Psoas muscle (tissue), 7 donors: ENCODE measurements at regions not wholly inside any gene's neighbourhood (a gene's known extent, or its start where the extent isn't known, plus 50 kb on each side); places are given as distances from the start of the nearest gene placed in this dataset.
"Not testable (repeated sequence)": the region's sequence is repeated elsewhere in the genome, so short reads cannot be mapped to it uniquely, and the experiment has no call there.

Experiments used
- ATAC-seq, 4 donors: fragments of 200-7000 bp; cut with Tn5 transposase; one replicate each; pipeline ENCODE4 v1.9.1; 2020; ENCODE audit warnings: moderate library complexity in 3 of 4, mild to moderate bottlenecking in 2 of 4
- DNase-seq, 2 donors: peaks; one replicate each; pipeline ENCODE4 v3.0.0-alpha.2; 2020
- H3K27ac ChIP-seq: fragments of 200-600 bp; one replicate; pipeline ENCODE4 v1.8.0; 2022
- H3K27me3 ChIP-seq, 3 donors: fragments of 200-600 bp in 1 of 3; one replicate each; pipeline versions ENCODE4 v1.6.1 to v1.8.0; 2013 to 2022; ENCODE audit warnings: low read length in 2 of 3, mild to moderate bottlenecking in 2 of 3, moderate library complexity in 1 of 3; ENCODE audit not compliant: insufficient read depth in 3 of 3
- H3K36me3 ChIP-seq, 2 donors: fragments of 200-600 bp in 1 of 2; one replicate each; pipeline versions ENCODE4 v1.6.1 to v1.8.0; 2013 to 2022; ENCODE audit warnings: low read depth in 1 of 2, mild to moderate bottlenecking in 1 of 2, moderate library complexity in 1 of 2; ENCODE audit not compliant: insufficient read depth in 1 of 2
- H3K4me1 ChIP-seq: fragments of 200-600 bp; one replicate; pipeline ENCODE4 v1.8.0; 2022
- H3K4me3 ChIP-seq: fragments of 200-600 bp; one replicate; pipeline ENCODE4 v1.8.0; 2022; ENCODE audit warnings: mild to moderate bottlenecking
- H3K9me3 ChIP-seq: fragments of 200-600 bp; one replicate; pipeline ENCODE4 v1.8.0; 2022
- WGBS, 3 donors: extraction: QIAGEN DNeasy Blood & Tissue Kit; methylation state at CpG; one replicate each; pipeline versions ENCODE4 v1.1.6 to v1.1.7; 2013; 5-methylcytosine and 5-hydroxymethylcytosine counted together
- intact Hi-C, 2 donors: fragments of 100-400 bp; cut with DNase I; formaldehyde crosslinking; loops; one replicate each; pipeline versions ENCODE4 v1.11.0 to v1.14.2; 2022
- TF ChIP-seq, protein P1 (sequence below): fragments of 200-600 bp; IDR thresholded peaks from one replicate; pipeline ENCODE4 v1.8.0; 2022; ENCODE audit warnings: antibody characterized with exemption
- donor health status: healthy with polysubstance abuse.
- donor health status: DM: no; HTN: no; CAD: no; lungs with moderate emphysema.
- donor health status: Bipolar disorder and iron deficiency.
- donor health status: healthy.
- donor health status: DM: yes; HTN: yes; CAD: no.
- donor health status: DM: no; HTN: no; CAD: no.
- donor health status: DM: yes; HTN: yes; CAD: no.

DNA sequence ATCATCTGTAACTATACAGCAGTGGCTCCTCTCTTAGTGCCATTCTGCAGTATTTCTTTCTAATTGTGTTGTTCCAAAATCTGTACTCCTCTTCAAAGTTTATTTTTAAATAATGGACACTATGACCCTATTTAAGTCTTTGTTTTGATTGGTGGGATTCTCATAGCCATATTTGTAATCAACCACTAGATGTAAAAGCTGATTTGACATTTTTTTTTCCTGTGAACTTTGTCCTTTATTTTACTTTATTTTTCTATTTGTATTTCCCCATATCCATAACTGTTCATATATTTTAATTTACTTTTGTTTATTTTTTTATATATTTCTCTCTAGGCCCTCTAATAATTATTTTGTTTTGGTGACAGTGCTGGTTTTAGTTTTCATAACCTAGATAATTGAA is 544.4 kb downstream of the KCNJ2 start:
- Histone ChIP-seq H3K4me1 (no peaks in the 10 kb centered on the region), H3K4me3 (no peak overlapping the region)

DNA sequence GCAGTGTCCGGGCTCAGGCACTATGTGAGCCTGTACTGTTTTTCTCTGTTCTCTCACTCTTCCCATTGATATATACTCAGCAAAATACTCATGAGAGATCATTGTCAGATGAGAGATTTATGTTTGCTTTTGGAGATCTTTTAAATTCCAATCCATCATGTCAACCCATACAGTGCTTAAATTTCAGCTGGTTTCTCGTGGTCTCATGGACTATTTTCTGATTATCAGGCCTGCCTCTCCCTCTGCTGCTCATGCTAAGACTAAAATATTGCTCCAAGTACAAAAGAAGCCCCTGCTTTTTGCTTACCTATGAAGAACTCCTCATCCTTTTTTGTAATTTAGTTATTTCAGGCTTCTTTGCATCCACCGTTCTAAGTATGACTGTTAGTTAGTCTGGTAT is 547.2 kb downstream of the KCNJ2 start:
- 67 to 70% (median 69%) methylated on average over 3 of the region's 3 CpGs for WGBS, 3 donors
- no peaks in the 10 kb centered on the region for H3K27me3 ChIP-seq
- DNase-seq = no peak
- no peak for ATAC-seq
- H3K9me3 ChIP-seq = no peaks in the 10 kb centered on the region
- H3K36me3 ChIP-seq = no peaks in the 10 kb centered on the region
- TF ChIP-seq, protein P1, sequence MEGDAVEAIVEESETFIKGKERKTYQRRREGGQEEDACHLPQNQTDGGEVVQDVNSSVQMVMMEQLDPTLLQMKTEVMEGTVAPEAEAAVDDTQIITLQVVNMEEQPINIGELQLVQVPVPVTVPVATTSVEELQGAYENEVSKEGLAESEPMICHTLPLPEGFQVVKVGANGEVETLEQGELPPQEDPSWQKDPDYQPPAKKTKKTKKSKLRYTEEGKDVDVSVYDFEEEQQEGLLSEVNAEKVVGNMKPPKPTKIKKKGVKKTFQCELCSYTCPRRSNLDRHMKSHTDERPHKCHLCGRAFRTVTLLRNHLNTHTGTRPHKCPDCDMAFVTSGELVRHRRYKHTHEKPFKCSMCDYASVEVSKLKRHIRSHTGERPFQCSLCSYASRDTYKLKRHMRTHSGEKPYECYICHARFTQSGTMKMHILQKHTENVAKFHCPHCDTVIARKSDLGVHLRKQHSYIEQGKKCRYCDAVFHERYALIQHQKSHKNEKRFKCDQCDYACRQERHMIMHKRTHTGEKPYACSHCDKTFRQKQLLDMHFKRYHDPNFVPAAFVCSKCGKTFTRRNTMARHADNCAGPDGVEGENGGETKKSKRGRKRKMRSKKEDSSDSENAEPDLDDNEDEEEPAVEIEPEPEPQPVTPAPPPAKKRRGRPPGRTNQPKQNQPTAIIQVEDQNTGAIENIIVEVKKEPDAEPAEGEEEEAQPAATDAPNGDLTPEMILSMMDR = no peak
- H3K4me3 ChIP-seq = no peak overlapping the region
- H3K27ac ChIP-seq = no peak overlapping the region
- intact Hi-C loops = no loop called here
- H3K4me1 ChIP-seq = no peaks in the 10 kb centered on the region

More for the DNA sequence above, 544.4 kb downstream of the KCNJ2 start:
- no peaks in the 10 kb centered on the region for H3K9me3 ChIP-seq
- no peaks in the 10 kb centered on the region for H3K36me3 ChIP-seq
- no peak overlapping the region for H3K27ac ChIP-seq
- no peaks in the 10 kb centered on the region for H3K27me3 ChIP-seq
- TF ChIP-seq, protein P1 = no peak
- no peak for ATAC-seq
- intact Hi-C loops = no loop called here
- DNase-seq = no peak

DNA sequence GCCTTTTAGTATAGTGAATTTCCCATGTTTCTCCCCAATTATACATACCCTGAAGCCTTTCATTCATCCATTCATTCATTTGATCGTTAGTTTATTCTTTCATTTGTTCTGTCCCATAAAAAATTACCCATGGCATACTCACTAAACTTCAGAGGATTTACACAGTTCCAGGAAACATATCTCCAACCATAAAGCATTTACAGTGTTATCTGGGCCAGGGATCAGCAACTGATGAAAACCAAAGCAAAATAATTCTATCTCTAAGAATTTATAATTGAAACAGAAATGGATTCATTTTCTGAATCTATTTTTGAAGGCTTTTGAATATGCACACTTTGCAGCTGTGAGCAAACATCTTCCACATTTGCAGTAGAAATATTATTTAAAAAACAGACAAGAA is 547.7 kb downstream of the KCNJ2 start:
- no peak overlapping the region for H3K27ac ChIP-seq
- no peaks in the 10 kb centered on the region for H3K9me3 ChIP-seq
- DNase-seq (no peak), ATAC-seq (no peak)
- TF ChIP-seq, protein P1 = no peak
- H3K36me3 ChIP-seq = no peaks in the 10 kb centered on the region
- no peak overlapping the region for H3K4me3 ChIP-seq
- no peaks in the 10 kb centered on the region for H3K27me3 ChIP-seq
- 22 to 41% (median 38%) methylated on average over 1 of the region's 1 CpG for WGBS, 3 donors
- no peaks in the 10 kb centered on the region for H3K4me1 ChIP-seq
- intact Hi-C loops = no loop called here

DNA sequence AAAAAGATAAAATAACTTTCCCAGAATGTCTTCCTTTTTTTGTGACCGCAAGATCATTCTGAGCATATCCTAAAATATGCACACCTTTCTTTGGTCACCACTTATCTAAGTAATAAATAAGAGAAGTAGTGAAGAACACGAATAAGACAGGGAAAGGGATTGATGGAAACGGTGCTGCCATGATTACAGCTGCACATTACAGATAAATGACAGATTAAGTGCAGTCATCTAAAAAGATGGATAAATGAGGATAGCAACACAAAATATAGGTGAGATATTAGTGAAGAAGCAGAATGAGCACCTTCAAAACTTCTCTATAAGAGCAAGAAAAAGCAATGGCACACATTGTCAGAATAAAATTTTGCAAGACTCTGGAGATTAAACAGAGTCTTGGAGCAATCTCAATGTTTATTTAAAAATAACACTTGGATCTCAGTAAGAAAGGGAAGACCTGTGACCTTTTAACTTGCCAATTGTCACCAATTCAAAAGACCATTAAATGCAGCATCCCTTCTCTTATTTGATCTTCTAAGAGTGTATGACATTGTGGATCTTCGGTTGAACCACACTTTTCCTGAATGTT is 567.1 kb downstream of the KCNJ2 start:
- intact Hi-C loops = no loop called here
- Histone ChIP-seq H3K36me3 (no peaks in the 10 kb centered on the region), H3K27ac (no peak overlapping the region), H3K4me1 (no peaks in the 10 kb centered on the region), H3K4me3 (no peak overlapping the region), H3K27me3 (no peaks in the 10 kb centered on the region), H3K9me3 (no peaks in the 10 kb centered on the region)
- TF ChIP-seq, protein P1 = no peak
- 82 to 85% (median 82%) methylated on average over 4 of the region's 4 CpGs for WGBS, 3 donors
- DNase-seq (no peak), ATAC-seq (no peak)

DNA sequence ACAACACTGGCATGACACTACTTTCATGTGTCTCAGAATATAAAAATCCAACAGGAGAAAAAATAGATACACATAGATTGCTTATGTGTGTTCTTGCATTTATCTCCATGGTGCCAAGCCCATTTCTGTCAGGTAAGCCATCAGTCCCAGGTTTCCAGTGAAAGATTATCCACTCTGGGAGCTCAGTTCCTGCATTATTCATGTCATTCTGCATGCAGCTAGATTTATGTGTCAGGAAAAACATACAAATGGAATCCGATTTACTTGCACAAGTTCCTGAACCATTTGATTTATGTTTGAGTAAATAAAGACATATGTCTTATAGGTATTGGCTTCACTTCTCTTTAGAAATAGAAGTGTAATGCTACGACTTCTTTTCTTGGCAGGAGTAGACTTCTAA is 569.7 kb downstream of the KCNJ2 start:
- Histone ChIP-seq H3K36me3 (no peaks in the 10 kb centered on the region), H3K9me3 (no peaks in the 10 kb centered on the region), H3K4me1 (no peaks in the 10 kb centered on the region), H3K4me3 (no peak overlapping the region), H3K27me3 (no peaks in the 10 kb centered on the region), H3K27ac (no peak overlapping the region)
- ATAC-seq (no peak), DNase-seq (no peak)
- intact Hi-C loops = no loop called here
- 34 to 46% (median 43%) methylated on average over 2 of the region's 2 CpGs for WGBS, 3 donors
- TF ChIP-seq, protein P1 = no peak

DNA sequence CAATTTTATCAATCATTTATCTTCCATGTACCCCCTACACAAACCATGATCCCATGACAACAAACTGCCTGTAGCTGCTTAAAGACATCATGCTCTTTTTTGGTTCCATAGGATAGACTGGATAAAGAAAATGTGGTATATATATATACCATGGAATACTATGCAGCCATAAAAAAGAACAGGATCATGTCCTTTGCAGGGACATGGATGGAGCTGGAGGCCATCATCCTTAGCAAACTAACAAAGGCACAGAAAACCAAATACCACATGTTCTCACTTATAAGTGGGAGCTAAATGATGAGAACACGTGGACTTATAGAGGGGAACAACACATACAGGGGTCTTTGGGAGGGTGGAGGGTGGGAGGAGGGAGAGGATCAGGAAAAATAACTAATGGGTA is 577.2 kb downstream of the KCNJ2 start:
- H3K9me3 ChIP-seq, H3K36me3 ChIP-seq, ATAC-seq, H3K4me1 ChIP-seq, intact Hi-C loops, H3K4me3 ChIP-seq, DNase-seq, H3K27ac ChIP-seq, H3K27me3 ChIP-seq: not testable (repeated sequence)
- 90 to 96% (median 92%) methylated on average over 1 of the region's 1 CpG for WGBS, 3 donors
